ENCODE measurements at regions not wholly inside any gene's neighbourhood (a gene's known extent, or its start where the extent isn't known, plus 50 kb on each side); places are given as distances from the start of the nearest gene placed in this dataset.

DNA sequence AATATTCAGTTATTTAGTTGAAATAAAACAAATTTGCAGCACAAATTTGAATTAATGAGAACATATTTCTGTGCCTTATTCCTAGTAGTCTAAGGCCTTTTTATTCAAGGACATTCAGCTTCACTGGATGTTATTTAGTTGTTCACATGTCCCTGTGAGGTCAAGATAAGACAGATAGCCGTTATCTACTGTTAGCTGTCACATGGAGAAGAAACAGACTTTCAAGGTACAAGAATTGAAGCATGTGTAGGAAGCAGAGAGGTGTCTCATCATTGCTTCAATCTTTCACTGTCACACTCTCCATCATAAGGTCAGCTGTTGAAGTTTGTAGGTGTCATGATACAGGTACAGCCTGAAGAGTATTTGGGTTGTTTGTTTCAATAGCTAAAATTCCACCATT, 112.9 kb upstream of the JAG1 start:
- WGBS (ENCODE audit: low lambda C conversion rate), result 48% methylated on average over 1 of the region's 1 CpG
- Histone ChIP-seq H3K9me3 (no peaks in the 10 kb centered on the region), H3K9me2 (no peaks in the 10 kb centered on the region), H3K79me2 (ENCODE audit: insufficient read depth) (no peaks in the 10 kb centered on the region), H3F3A (replicated peaks; ENCODE audit: insufficient read depth) (no peaks in the 10 kb centered on the region), H3K4me2 (no peak overlapping the region), H3K27me3 (ENCODE audit: insufficient read depth) (no peaks in the 10 kb centered on the region), H2AFZ (ENCODE audit: low read depth) (no peak overlapping the region), H3K27ac (ENCODE audit: low read depth in 2 of 2, low read length in 1 of 2) (no peak overlapping the region), H3K36me3 (replicated peaks in 1 of 2; ENCODE audit: control insufficient read depth in 1 of 2, insufficient read depth in 2 of 2, low read length in 1 of 2) (no peaks in the 10 kb centered on the region), H3K9ac (no peak overlapping the region), H4K20me1 (ENCODE audit: insufficient read depth) (no peaks in the 10 kb centered on the region), H3K4me1 (ENCODE audit: control insufficient read depth in 1 of 2, insufficient read depth in 2 of 2, low read depth in 1 of 2, low read length in 1 of 2) (no peaks in the 10 kb centered on the region), H3K4me3 (ENCODE audit: low read depth in 2 of 2, low read length in 1 of 2) (no peak overlapping the region)
- TF ChIP-seq GATA2 (CRISPR knock-in tag; IDR thresholded peaks at IDR 0.05) (peak; percentile 75), JUND (IDR thresholded peaks at IDR 0.05) (no peak)
- CTCF ChIA-PET, result no interaction called here
- POLR2A ChIA-PET, result no interaction called here
- DNase-seq, result no peak

DNA sequence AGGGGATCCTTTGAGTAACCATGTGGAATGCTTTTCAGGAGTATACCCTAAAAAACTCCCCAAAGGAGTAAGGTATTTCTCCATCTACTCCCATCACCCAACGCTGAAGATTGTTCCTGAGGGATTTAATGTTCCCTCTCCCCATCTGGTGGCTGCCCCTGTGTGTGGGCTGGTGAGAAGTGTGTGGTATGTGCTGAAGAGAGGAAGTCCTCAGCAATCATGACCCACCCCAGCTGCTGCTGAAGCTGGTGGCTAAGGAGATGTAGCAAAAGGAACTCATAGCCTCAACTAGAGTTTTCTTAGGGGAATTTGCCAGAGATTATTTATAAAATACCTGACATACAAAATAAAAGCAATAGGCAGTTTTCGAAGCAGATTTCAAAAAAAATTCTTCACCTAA, 114.3 kb upstream of the JAG1 start:
- H3K27me3 ChIP-seq (ENCODE audit: insufficient read depth), result no peaks in the 10 kb centered on the region
- 57% methylated on average over 2 of the region's 2 CpGs for WGBS (ENCODE audit: low lambda C conversion rate)
- CTCF ChIA-PET, result no interaction called here
- no peaks in the 10 kb centered on the region for H3K9me3 ChIP-seq
- H3F3A ChIP-seq (replicated peaks; ENCODE audit: insufficient read depth), result no peaks in the 10 kb centered on the region
- no peak for DNase-seq
- no peaks in the 10 kb centered on the region for H3K79me2 ChIP-seq (ENCODE audit: insufficient read depth)
- H3K4me2 ChIP-seq, result no peak overlapping the region
- no peaks in the 10 kb centered on the region for H3K36me3 ChIP-seq (replicated peaks in 1 of 2; ENCODE audit: control insufficient read depth in 1 of 2, insufficient read depth in 2 of 2, low read length in 1 of 2)
- TF ChIP-seq TCF12 (IDR thresholded peaks at IDR 0.05) (no peak), FOSL2 (IDR thresholded peaks at IDR 0.05; ENCODE audit: borderline replicate concordance, low read depth) (no peak), MEF2A (IDR thresholded peaks at IDR 0.05; ENCODE audit: borderline replicate concordance, low read depth) (no peak), YY1 (IDR thresholded peaks at IDR 0.05; ENCODE audit: low read depth) (no peak), RXRA (IDR thresholded peaks at IDR 0.05; ENCODE audit: borderline replicate concordance, low read depth) (no peak), POLR2AphosphoS5 (IDR thresholded peaks at IDR 0.05; ENCODE audit: low read depth, low read length) (no peak), CHD2 (IDR thresholded peaks at IDR 0.05; ENCODE audit: low read length, partially characterized antibody) (no peak), ELF1 (IDR thresholded peaks at IDR 0.05) (no peak)
- TF ChIP-seq, protein P1, sequence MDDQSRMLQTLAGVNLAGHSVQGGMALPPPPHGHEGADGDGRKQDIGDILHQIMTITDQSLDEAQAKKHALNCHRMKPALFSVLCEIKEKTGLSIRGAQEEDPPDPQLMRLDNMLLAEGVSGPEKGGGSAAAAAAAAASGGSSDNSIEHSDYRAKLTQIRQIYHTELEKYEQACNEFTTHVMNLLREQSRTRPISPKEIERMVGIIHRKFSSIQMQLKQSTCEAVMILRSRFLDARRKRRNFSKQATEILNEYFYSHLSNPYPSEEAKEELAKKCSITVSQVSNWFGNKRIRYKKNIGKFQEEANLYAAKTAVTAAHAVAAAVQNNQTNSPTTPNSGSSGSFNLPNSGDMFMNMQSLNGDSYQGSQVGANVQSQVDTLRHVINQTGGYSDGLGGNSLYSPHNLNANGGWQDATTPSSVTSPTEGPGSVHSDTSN (IDR thresholded peaks at IDR 0.05), result no peak
- TF ChIP-seq, protein P2, sequence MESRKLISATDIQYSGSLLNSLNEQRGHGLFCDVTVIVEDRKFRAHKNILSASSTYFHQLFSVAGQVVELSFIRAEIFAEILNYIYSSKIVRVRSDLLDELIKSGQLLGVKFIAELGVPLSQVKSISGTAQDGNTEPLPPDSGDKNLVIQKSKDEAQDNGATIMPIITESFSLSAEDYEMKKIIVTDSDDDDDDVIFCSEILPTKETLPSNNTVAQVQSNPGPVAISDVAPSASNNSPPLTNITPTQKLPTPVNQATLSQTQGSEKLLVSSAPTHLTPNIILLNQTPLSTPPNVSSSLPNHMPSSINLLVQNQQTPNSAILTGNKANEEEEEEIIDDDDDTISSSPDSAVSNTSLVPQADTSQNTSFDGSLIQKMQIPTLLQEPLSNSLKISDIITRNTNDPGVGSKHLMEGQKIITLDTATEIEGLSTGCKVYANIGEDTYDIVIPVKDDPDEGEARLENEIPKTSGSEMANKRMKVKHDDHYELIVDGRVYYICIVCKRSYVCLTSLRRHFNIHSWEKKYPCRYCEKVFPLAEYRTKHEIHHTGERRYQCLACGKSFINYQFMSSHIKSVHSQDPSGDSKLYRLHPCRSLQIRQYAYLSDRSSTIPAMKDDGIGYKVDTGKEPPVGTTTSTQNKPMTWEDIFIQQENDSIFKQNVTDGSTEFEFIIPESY (IDR thresholded peaks at IDR 0.05; ENCODE audit: borderline replicate concordance, low read depth), result no peak
- TF ChIP-seq, protein P3, sequence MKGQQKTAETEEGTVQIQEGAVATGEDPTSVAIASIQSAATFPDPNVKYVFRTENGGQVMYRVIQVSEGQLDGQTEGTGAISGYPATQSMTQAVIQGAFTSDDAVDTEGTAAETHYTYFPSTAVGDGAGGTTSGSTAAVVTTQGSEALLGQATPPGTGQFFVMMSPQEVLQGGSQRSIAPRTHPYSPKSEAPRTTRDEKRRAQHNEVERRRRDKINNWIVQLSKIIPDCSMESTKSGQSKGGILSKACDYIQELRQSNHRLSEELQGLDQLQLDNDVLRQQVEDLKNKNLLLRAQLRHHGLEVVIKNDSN (IDR thresholded peaks at IDR 0.05; ENCODE audit: borderline replicate concordance, low read depth), result no peak
- TF ChIP-seq, protein P4, sequence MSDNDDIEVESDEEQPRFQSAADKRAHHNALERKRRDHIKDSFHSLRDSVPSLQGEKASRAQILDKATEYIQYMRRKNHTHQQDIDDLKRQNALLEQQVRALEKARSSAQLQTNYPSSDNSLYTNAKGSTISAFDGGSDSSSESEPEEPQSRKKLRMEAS (IDR thresholded peaks at IDR 0.05; ENCODE audit: low read depth), result no peak
- H3K4me1 ChIP-seq (ENCODE audit: control insufficient read depth in 1 of 2, insufficient read depth in 2 of 2, low read depth in 1 of 2, low read length in 1 of 2), result no peaks in the 10 kb centered on the region
- H3K9ac ChIP-seq, result no peak overlapping the region
- H3K4me3 ChIP-seq (ENCODE audit: low read depth in 2 of 2, low read length in 1 of 2), result no peak overlapping the region
- no peaks in the 10 kb centered on the region for H4K20me1 ChIP-seq (ENCODE audit: insufficient read depth)
- no peaks in the 10 kb centered on the region for H3K9me2 ChIP-seq
- POLR2A ChIA-PET, result no interaction called here
- H2AFZ ChIP-seq (ENCODE audit: low read depth), result no peak overlapping the region
- no peak overlapping the region for H3K27ac ChIP-seq (ENCODE audit: low read depth in 2 of 2, low read length in 1 of 2)
